H1 (cell line): ENCODE measurements at regions not wholly inside any gene's neighbourhood (a gene's known extent, or its start where the extent isn't known, plus 50 kb on each side); places are given as distances from the start of the nearest gene placed in this dataset.

Source experiments
- CTCF ChIA-PET: fragments of 300-600 bp; sonication (Branson Sonifier 250); formaldehyde crosslinking; loops from one replicate; lab custom pipeline; 2021; ENCODE audit not compliant: partially characterized antibody; lab: Charles Lee
- POLR2A ChIA-PET: fragments of 300-600 bp; sonication (Branson Sonifier 250); formaldehyde crosslinking; loops from one replicate; lab custom pipeline; 2021; ENCODE audit warnings: inconsistent platforms; ENCODE audit not compliant: partially characterized antibody; lab: Charles Lee
- DNase-seq, 2 experiments: peaks; one replicate each; pipeline versions ENCODE4 v3.0.0 to v3.0.0-alpha.2; 2010 to 2022; ENCODE audit warnings: low spot score in 2 of 2, low read depth in 1 of 2, mixed read lengths in 1 of 2
- FAIRE-seq: peaks from 2 replicates; lab custom pipeline; 2011; peaks lifted over from hg19 to GRCh38; lab: Jason Lieb, UNC
- H2AFZ ChIP-seq: 2 replicates; pipeline ENCODE4 v1.8.1; 2012; ENCODE audit warnings: low read length, inconsistent platforms
- H2AK5ac ChIP-seq: 2 replicates; pipeline ENCODE4 v1.6.1; 2013; ENCODE audit warnings: low read depth, low read length
- H2BK120ac ChIP-seq: replicated peaks from 2 replicates; pipeline ENCODE3; 2013; ENCODE audit warnings: low read depth, low read length, inconsistent platforms
- H2BK12ac ChIP-seq: 2 replicates; pipeline ENCODE4 v1.6.1; 2013; ENCODE audit warnings: low read depth, low read length
- H2BK15ac ChIP-seq: 2 replicates; pipeline ENCODE4 v1.6.1; 2013; ENCODE audit warnings: low read length
- H2BK20ac ChIP-seq: 2 replicates; pipeline ENCODE4 v1.6.1; 2013; ENCODE audit warnings: low read length
- H2BK5ac ChIP-seq: 2 replicates; pipeline ENCODE4 v1.6.1; 2013; ENCODE audit warnings: low read depth, low read length
- H3K14ac ChIP-seq: 2 replicates; pipeline ENCODE4 v1.6.1; 2013; ENCODE audit warnings: inconsistent platforms; ENCODE audit not compliant: insufficient read length
- H3K18ac ChIP-seq: 2 replicates; pipeline ENCODE4 v1.6.1; 2013; ENCODE audit warnings: low read length; ENCODE audit errors: extremely low read depth
- H3K23ac ChIP-seq: 2 replicates; pipeline ENCODE4 v1.6.1; 2013; ENCODE audit warnings: inconsistent platforms; ENCODE audit not compliant: insufficient read length
- H3K23me2 ChIP-seq: 2 replicates; pipeline ENCODE4 v1.6.1; 2013; ENCODE audit warnings: low read depth, low read length
- H3K27ac ChIP-seq: 2 replicates; pipeline ENCODE4 v1.6.1; 2011; ENCODE audit warnings: low read depth, low read length, inconsistent platforms
- H3K27me3 ChIP-seq, 4 experiments: replicated peaks in 1 of 4; 1 replicate in 1 of 4; 2 replicates in 3 of 4; pipeline versions ENCODE4 v1.6.1 to v1.8.1; 2011 to 2013; ENCODE audit warnings: low read length in 3 of 4, mild to moderate bottlenecking in 3 of 4, inconsistent platforms in 2 of 4, mixed read lengths in 2 of 4, moderate library complexity in 1 of 4; ENCODE audit not compliant: control insufficient read depth in 3 of 4, insufficient read depth in 3 of 4; ENCODE audit errors: extremely low read depth in 1 of 4
- H3K36me3 ChIP-seq, 4 experiments: 2 replicates each; pipeline versions ENCODE4 v1.6.1 to v1.8.1; 2011 to 2013; ENCODE audit warnings: mild to moderate bottlenecking in 4 of 4, low read length in 3 of 4, moderate library complexity in 2 of 4, control low read depth in 1 of 4, inconsistent platforms in 1 of 4; ENCODE audit not compliant: insufficient read depth in 4 of 4, control insufficient read depth in 2 of 4
- H3K4ac ChIP-seq: replicated peaks from 2 replicates; pipeline ENCODE3; 2013; ENCODE audit warnings: low read length, low read depth, mixed read lengths, inconsistent platforms; ENCODE audit not compliant: insufficient read length
- H3K4me1 ChIP-seq, 4 experiments: replicated peaks in 1 of 4; 1 replicate in 1 of 4; 2 replicates in 3 of 4; pipeline versions ENCODE4 v1.6.1 to v1.8.1; 2011 to 2013; ENCODE audit warnings: low read length in 3 of 4, inconsistent platforms in 2 of 4, mixed read lengths in 1 of 4; ENCODE audit not compliant: insufficient read depth in 4 of 4, control insufficient read depth in 3 of 4
- H3K4me2 ChIP-seq, 2 experiments: 2 replicates each; pipeline versions ENCODE4 v1.6.1 to v1.8.1; 2011 to 2013; ENCODE audit warnings: low read depth in 2 of 2, low read length in 2 of 2, control low read depth in 1 of 2, inconsistent platforms in 1 of 2, mild to moderate bottlenecking in 1 of 2; ENCODE audit not compliant: insufficient read depth in 1 of 2
- H3K4me3 ChIP-seq, 4 experiments: fragments of 200-600, 300-600 bp in 1 of 4; sonication (generic), shearing (Covaris generic), sonication (Bioruptor Twin) in 1 of 4; 2 replicates each; pipeline versions ENCODE4 v1.5.1 to v1.8.1; 2011 to 2016; ENCODE audit warnings: low read length in 4 of 4, low read depth in 3 of 4, control low read depth in 2 of 4, inconsistent platforms in 2 of 4, mild to moderate bottlenecking in 2 of 4, mixed read lengths in 1 of 4, moderate library complexity in 1 of 4; ENCODE audit not compliant: insufficient read depth in 2 of 4; ENCODE audit errors: extremely low read depth in 1 of 4
- H3K56ac ChIP-seq: replicated peaks from 2 replicates; pipeline ENCODE3; 2013; ENCODE audit warnings: low read depth, mild to moderate bottlenecking, mixed read lengths, low read length, inconsistent platforms; ENCODE audit not compliant: insufficient read length
- H3K79me1 ChIP-seq: 2 replicates; pipeline ENCODE4 v1.6.1; 2013; ENCODE audit warnings: low read depth, low read length, control low read depth
- H3K79me2 ChIP-seq, 2 experiments: 2 replicates each; pipeline versions ENCODE4 v1.6.1 to v1.8.1; 2012 to 2013; ENCODE audit warnings: low read length in 2 of 2, mild to moderate bottlenecking in 2 of 2, inconsistent platforms in 1 of 2; ENCODE audit not compliant: insufficient read depth in 2 of 2, control insufficient read depth in 1 of 2
- H3K9ac ChIP-seq, 4 experiments: replicated peaks in 1 of 4; 1 replicate in 1 of 4; 2 replicates in 3 of 4; pipeline versions ENCODE4 v1.6.1 to v1.8.1; 2011 to 2013; ENCODE audit warnings: low read depth in 3 of 4, low read length in 3 of 4, control low read depth in 2 of 4, mild to moderate bottlenecking in 2 of 4, moderate library complexity in 2 of 4, inconsistent platforms in 1 of 4; ENCODE audit errors: extremely low read depth in 1 of 4
- H3K9me3 ChIP-seq, 2 experiments: 2 replicates each; pipeline versions ENCODE4 v1.6.1 to v1.8.1; 2012 to 2013; ENCODE audit warnings: mild to moderate bottlenecking in 2 of 2, moderate library complexity in 2 of 2, control low read depth in 1 of 2, inconsistent platforms in 1 of 2, low read depth in 1 of 2, low read length in 1 of 2, mixed read lengths in 1 of 2; ENCODE audit not compliant: insufficient read depth in 2 of 2
- H4K20me1 ChIP-seq, 2 experiments: replicated peaks in 1 of 2; 2 replicates each; pipeline versions ENCODE3 to v1.8.1; 2011 to 2013; ENCODE audit warnings: inconsistent platforms in 2 of 2, low read length in 2 of 2, mild to moderate bottlenecking in 1 of 2; ENCODE audit not compliant: insufficient read depth in 2 of 2, control insufficient read depth in 1 of 2
- H4K5ac ChIP-seq: 2 replicates; pipeline ENCODE4 v1.6.1; 2013; ENCODE audit warnings: low read length, low read depth, mixed read lengths, inconsistent platforms; ENCODE audit not compliant: insufficient read length
- H4K8ac ChIP-seq: 2 replicates; pipeline ENCODE4 v1.8.0; 2013; ENCODE audit warnings: mild to moderate bottlenecking, moderate library complexity, low read length, inconsistent platforms; ENCODE audit not compliant: insufficient read depth; ENCODE audit errors: extremely low read depth
- H4K91ac ChIP-seq: replicated peaks from 2 replicates; pipeline ENCODE3; 2013; ENCODE audit warnings: low read length, mixed read lengths, inconsistent platforms; ENCODE audit not compliant: insufficient read length
- CHD1 ChIP-seq: IDR thresholded peaks from 2 replicates; pipeline ENCODE4 v1.6.1; 2012; ENCODE audit warnings: low read depth, low read length, improper control_type of control experiment
- RBBP5 ChIP-seq: IDR thresholded peaks from 2 replicates; pipeline ENCODE4 v1.7.1; 2012; ENCODE audit warnings: low read depth, mild to moderate bottlenecking, inconsistent platforms, low read length, moderate library complexity, borderline replicate concordance
- SAP30 ChIP-seq: fragments of 300-600 bp; sonication (generic); IDR thresholded peaks from 2 replicates; pipeline ENCODE4 v1.7.1; 2012; ENCODE audit warnings: low read length, moderate library complexity, mild to moderate bottlenecking, inconsistent platforms; ENCODE audit not compliant: insufficient read depth, insufficient replicate concordance
- SP4 ChIP-seq: IDR thresholded peaks from 2 replicates; pipeline ENCODE4 v1.6.1; 2012; ENCODE audit warnings: low read length, inconsistent platforms
- SRF ChIP-seq: IDR thresholded peaks from 2 replicates; pipeline ENCODE4 v1.6.1; 2011; ENCODE audit warnings: mild to moderate bottlenecking, low read depth, low read length, moderate library complexity
- TCF12 ChIP-seq: IDR thresholded peaks from 2 replicates; pipeline ENCODE4 v1.6.1; 2011; ENCODE audit warnings: low read depth, mild to moderate bottlenecking, low read length
- WGBS, 2 experiments: shearing (Covaris generic) in 1 of 2; methylation state at CpG; one replicate each; pipeline versions ENCODE4 v1.1.6 to v1.1.7; 2013 to 2015; ENCODE audit warnings: low lambda C conversion rate in 2 of 2, mixed read lengths in 2 of 2, inconsistent platforms in 1 of 2, low coverage in 1 of 2, missing lambda C conversion rate in 1 of 2; ENCODE audit not compliant: insufficient replicate concordance in 2 of 2, insufficient coverage in 1 of 2, insufficient read length in 1 of 2; ENCODE audit errors: extremely low coverage in 1 of 2, missing lambda C conversion rate in 1 of 2; 5-methylcytosine and 5-hydroxymethylcytosine counted together

DNA sequence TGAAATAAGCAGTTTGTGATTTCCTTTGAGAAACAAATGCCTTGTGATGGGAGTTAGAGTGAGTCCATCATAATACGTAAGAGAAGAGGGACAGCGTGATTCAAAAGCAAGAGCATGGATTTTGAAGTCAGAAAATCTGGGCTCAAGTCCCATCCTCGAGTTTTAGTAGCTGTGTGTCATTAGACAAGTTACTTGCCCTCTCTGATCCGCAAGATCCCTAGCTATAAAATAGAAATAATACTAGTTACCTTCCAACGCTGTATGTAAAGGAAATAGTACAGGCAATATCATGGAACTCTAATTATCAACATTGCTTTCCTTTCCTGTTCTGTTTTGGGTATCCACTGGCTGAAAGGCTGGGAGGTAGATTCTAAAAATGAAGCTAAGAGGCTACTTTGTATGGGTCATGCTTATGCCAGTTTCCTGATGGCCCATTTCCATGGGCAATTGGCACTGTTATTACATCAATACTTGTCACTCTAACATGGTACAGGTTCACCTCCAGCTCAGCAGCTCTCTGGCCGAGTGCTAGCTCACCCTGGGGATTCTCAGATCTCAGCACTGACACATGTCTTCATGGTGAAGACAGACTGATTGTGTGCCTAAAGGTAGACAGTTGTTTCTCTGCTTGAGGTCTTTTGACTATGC lies 241.7 kb upstream of the KLF4 start:
- Histone ChIP-seq H3K14ac (no peak overlapping the region), H3K23ac (no peak overlapping the region), H3K4ac (no peak overlapping the region), H3K79me1 (no peaks in the 10 kb centered on the region), H3K23me2 (no peaks in the 10 kb centered on the region), H3K4me3 (no peak overlapping the region), H3K4me1 (no peaks in the 10 kb centered on the region), H2AFZ (no peak overlapping the region), H2BK15ac (no peak overlapping the region), H3K9ac (no peak overlapping the region), H2BK12ac (no peak overlapping the region), H2AK5ac (no peak overlapping the region), H3K79me2 (no peaks in the 10 kb centered on the region), H4K8ac (no peak overlapping the region), H4K5ac (no peak overlapping the region), H2BK20ac (no peak overlapping the region), H4K91ac (no peak overlapping the region), H3K9me3 (no peaks in the 10 kb centered on the region), H3K4me2 (no peak overlapping the region), H2BK5ac (no peak overlapping the region), H3K36me3 (no peaks in the 10 kb centered on the region), H3K56ac (no peak overlapping the region), H2BK120ac (no peak overlapping the region), H4K20me1 (no peaks in the 10 kb centered on the region), H3K27ac (no peak overlapping the region), H3K27me3 (no peaks in the 10 kb centered on the region), H3K18ac (no peak overlapping the region)
- no peak for TF ChIP-seq TCF12
- no peak for TF ChIP-seq SP4
- TF ChIP-seq CHD1: no peak
- no peak for TF ChIP-seq SAP30
- TF ChIP-seq SRF: no peak
- no peak for TF ChIP-seq RBBP5
- POLR2A ChIA-PET: no interaction called here
- DNase-seq (no peak), FAIRE-seq (no peak)
- WGBS, 2 experiments: 92% methylated on average over 6 of the region's 6 CpGs; no CpG with 5 or more reads in 1 of the 2 experiments
- CTCF ChIA-PET: interaction anchor here (1.0 to 3.0 kb wide), 4 partner anchors 11 to 309 kb away, joined by 3 to 9 read pairs (median 3); no protein-coding TSS in a partner anchor
